C4-2B (cell line): ENCODE measurements at regions not wholly inside any gene's neighbourhood (a gene's known extent, or its start where the extent isn't known, plus 50 kb on each side); places are given as distances from the start of the nearest gene placed in this dataset.

Experiments used
- ZFX ChIP-seq: fragments of 450-650 bp; IDR thresholded peaks from 2 replicates; pipeline ENCODE4 v1.6.1; 2017
- TF ChIP-seq, protein P1 (sequence below): fragments of 450-650 bp; conservative IDR thresholded peaks from 2 replicates; pipeline ENCODE4 v1.5.1; 2017; ENCODE audit warnings: mild to moderate bottlenecking

DNA sequence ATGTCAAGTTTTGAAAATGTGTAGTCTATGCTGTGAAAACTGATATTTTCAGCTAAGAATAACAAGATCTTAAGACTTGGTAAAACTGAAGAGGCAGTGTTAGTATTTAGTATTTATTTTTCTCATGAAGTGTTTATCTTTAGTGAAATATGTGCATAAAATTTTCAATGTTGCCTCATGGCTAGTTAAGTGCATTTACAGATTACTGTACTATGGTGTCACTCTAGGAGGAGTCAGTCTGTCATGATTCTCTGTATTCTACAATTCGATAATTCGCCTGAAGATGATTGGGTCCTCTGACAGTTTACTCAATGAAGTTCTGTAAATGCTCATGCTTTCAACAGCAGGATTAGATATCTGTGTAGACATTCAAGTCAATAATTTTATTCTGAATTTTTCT, 488.1 kb upstream of the GRM3 start:
- TF ChIP-seq, protein P1, sequence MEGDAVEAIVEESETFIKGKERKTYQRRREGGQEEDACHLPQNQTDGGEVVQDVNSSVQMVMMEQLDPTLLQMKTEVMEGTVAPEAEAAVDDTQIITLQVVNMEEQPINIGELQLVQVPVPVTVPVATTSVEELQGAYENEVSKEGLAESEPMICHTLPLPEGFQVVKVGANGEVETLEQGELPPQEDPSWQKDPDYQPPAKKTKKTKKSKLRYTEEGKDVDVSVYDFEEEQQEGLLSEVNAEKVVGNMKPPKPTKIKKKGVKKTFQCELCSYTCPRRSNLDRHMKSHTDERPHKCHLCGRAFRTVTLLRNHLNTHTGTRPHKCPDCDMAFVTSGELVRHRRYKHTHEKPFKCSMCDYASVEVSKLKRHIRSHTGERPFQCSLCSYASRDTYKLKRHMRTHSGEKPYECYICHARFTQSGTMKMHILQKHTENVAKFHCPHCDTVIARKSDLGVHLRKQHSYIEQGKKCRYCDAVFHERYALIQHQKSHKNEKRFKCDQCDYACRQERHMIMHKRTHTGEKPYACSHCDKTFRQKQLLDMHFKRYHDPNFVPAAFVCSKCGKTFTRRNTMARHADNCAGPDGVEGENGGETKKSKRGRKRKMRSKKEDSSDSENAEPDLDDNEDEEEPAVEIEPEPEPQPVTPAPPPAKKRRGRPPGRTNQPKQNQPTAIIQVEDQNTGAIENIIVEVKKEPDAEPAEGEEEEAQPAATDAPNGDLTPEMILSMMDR: no peak
- no peak for TF ChIP-seq ZFX
